ENCODE measurements at regions not wholly inside any gene's neighbourhood (a gene's known extent, or its start where the extent isn't known, plus 50 kb on each side); places are given as distances from the start of the nearest gene placed in this dataset.

DNA sequence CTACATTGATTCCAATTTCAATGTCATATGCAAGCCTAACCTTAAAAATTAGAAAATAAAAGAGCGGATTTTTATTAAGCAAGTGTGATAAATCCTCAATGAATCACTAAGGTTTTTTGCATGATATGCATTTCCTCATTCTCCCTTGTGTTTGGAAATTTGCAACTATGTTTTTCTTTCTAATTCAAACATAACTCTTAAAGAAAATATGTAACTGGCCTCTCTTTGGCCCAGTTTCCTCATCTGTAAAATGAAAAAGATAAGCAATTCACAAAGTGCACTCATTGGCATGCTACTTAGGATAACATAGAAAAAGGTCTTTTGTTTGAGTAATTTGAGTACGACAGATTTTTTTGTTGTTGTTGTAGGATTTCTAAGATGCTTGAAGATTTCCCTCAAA lies 295.5 kb downstream of the CDH11 start:
- no peak for DNase-seq (ENCODE audit: low read depth)

DNA sequence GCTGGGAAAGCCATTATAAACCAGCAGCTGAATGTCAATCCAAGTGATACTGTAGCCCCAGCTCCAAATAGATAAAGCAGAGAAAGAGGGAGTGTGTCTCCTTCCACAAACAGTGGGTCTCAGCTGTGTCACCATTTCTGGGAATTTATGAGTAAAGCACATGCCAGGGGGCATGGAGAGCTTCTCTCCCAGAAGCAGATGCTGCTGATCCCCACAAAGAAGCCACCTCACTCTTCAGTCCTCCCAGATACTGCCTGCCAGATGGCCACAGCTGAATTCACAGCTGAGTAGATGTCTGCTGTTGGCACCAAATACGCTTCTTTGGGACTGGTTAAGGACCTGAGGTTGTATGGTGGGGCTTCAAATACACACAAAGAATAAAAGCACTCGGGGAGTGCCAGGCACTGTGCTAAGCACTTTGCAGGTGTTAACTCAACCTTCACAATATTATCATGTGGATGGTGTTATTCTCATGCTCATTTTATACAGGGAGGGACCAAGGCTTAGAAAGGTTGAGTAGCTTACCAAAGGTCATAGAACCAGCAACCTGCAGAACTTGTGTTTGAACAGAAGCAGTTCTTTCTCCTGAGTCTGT lies 298.3 kb downstream of the CDH11 start:
- DNase-seq (ENCODE audit: low read depth), result no peak

DNA sequence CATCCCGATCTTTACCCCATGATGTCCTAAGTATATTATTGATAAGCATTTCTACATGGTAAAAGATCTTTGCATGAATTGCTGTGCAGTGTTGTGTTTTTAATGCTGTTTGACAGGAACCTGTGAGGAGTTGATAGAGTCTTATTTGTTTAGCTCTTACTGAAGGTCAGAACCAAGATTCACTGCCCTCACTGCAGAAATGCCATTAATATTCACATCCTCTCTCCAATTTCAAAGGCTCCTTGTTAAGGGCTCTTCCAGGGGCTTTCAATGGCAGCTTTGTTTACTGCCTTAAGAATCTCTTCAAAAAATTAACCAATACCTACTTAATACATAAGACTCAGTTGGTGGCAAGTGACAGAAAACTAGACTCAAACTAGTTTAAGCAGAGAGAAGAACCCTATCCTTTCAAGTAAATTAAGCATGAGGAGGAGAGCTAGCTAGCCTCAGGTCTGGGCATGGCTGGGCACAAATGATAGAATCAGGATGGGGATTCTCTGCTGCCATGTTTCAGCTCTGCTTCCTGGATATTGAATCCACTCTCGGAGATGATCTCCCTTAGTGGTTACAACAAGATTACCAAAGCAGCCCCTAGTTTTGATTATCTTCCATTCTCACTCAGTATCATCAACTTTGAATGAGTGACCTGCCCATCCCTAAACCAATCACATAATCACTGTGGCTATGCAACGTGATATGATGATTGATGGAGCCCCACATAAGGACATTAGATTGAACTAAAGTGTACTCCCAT lies 311.8 kb downstream of the CDH11 start:
- no peak for DNase-seq (ENCODE audit: low read depth)

DNA sequence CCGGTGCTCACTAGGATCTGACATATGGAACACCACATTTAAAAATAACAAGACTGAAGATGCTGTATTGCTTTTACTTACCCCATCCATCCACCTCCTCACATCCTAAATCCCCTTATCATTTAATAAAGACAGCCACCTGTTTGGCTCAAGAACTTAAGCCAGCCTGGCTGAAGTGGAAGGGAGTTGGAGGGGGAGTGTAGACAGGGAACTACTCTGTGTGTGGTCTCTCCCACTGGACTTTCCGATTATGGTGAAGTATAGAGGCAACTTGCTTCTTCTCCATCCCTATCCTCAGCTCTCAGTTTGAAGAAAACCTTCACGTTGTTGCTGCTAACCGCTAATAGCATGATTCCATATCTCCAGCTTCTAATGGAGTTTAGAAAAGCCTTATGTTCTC lies 313.4 kb downstream of the CDH11 start:
- no peak for DNase-seq (ENCODE audit: low read depth)

DNA sequence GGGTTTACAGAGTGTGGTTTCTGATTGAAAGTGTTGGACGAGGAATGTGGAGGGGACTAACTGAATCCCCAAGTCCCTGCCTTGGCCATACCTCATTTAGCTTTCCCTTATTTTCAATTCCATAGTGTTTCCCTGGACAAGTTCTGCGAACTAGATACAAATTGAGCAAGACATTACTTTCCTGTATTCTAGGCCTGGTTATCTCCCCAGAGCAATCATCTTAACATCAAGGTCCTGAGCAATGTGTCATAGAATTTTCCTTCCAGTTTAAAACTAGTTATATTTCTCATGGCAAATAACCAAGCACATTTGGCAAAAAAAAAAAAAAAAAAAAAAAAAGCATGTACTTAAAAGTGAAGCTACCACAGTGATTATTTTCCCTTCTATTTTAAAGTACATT lies 330.1 kb downstream of the CDH11 start:
- DNase-seq (ENCODE audit: low read depth), result no peak

DNA sequence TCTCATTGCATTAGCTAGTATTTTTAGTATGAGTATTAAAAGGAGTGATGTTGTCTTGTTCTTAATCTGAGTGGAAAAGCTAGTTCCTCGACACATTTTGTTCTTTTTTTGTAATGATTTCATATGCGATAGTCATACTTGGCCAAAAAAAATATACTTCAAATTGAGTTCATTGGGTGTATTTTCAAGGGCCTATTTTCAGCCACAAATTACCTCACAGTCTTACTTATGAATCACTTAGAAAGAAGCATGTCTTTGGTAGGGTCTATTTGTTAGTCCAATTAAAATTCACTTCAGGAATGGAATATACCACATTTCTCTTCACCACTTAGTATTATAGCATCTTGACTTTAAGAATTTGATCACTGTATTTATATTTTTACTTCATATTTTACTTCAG lies 337.2 kb downstream of the CDH11 start:
- no peak for DNase-seq (ENCODE audit: low read depth)

GRCh38 chr16:64782484-64782883 lies 339.4 kb downstream of the CDH11 start:
- no peak for DNase-seq (ENCODE audit: low read depth)

DNA sequence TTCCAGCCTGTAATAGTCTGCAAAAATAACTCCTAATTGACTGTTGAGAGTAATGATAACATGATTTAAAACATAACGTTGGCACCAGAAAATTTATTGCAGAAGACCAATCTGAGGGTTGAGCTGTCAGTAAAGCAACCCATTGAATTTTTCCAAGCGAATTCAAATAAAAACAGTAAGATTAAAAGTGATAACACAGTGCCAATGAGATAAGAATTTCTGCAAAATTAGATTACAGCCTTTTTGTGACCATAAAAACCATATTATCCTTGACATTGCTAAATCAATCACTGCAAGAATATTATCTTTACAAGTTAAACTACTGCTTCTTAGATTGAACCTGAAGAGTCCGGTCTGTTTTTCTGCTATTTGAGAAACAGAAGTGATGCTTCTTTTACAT lies 341.4 kb downstream of the CDH11 start:
- DNase-seq (ENCODE audit: low read depth), result no peak

- no peak for DNase-seq (ENCODE audit: low read depth)
Measured at GRCh38 chr16:64778777-64779176, 343.1 kb downstream of the CDH11 start.

GRCh38 chr16:64773638-64774037 lies 348.2 kb downstream of the CDH11 start:
- no peak for DNase-seq (ENCODE audit: low read depth)

DNA sequence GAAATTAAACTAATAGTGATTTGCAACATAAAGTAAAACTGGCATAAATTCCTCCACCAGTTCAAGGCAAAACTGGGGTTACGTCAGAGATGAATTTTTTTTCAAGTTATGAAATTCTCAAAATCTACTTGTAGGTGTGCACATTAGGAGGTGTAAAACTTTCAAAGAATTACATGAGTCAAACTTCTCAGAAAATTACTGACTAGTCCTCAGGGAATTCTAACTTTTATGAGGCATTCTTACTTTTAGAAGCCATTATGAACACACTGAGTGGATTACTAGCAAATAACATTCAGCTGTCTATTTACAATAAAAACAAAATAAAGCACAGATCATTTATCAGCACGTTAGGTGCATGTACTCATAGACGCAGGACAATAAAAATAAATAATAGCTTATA lies 348.7 kb downstream of the CDH11 start:
- no peak for DNase-seq (ENCODE audit: low read depth)

GRCh38 chr16:64771273-64771672 lies 350.6 kb downstream of the CDH11 start:
- no peak for DNase-seq (ENCODE audit: low read depth)

GRCh38 chr16:64762211-64762610 lies 359.7 kb downstream of the CDH11 start:
- no peak for DNase-seq (ENCODE audit: low read depth)

DNA sequence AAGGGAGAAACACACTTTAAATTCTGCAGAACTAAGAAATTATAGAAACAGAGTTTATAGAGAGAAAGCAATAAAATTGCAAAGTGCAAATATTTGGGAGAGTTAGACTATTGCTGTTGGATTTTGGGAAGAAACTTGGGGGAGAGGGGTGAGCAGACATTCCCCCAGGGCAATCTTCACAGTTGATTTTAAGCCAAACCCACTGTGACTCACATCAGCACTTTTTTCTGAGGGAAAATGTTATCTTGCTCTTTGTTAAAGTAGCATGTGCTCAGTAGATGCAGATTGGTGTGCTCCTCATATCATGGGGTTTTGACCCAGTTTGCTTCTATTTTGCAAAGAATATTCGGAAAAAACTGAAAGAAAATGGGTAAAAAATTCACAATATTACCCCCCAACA lies 367.6 kb downstream of the CDH11 start:
- DNase-seq (ENCODE audit: low read depth), result no peak

DNA sequence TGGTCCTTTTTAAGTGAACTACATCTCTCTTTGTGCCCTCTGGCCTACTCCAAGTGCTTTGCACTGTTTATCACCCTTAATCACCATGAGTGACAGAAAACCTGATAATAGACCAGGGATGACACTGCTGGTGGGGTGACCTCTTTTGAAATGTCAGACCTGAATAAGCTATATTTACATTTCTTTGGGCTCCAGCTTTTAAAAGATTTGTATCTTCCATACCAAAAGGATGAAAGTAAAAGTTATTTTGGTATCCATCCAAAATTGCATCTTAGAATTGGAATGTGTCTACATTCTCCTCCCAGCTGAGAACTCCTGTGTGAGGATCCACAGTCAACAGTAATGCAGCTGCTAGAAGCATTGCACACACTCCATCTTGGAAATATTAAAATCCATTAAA lies 370.0 kb downstream of the CDH11 start:
- no peak for DNase-seq (ENCODE audit: low read depth)

DNA sequence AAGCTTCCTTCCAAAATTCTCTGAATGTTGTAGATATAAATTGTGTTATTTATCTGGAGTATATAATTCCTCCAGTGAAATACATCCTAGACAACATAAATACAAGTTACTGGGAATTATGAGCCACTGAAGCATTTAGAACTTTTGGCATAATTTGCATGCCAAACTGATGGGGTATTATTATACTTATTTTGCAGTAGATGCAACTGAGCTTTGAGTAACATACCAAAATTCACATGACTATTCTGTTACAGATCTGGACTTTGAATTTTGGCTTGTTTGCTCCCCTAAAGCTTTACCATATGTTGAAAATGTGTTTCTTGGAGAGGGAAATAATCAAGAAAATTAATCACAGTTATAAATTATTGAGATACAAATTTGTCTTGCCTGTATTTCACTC lies 372.5 kb downstream of the CDH11 start:
- no peak for DNase-seq (ENCODE audit: low read depth)

DNA sequence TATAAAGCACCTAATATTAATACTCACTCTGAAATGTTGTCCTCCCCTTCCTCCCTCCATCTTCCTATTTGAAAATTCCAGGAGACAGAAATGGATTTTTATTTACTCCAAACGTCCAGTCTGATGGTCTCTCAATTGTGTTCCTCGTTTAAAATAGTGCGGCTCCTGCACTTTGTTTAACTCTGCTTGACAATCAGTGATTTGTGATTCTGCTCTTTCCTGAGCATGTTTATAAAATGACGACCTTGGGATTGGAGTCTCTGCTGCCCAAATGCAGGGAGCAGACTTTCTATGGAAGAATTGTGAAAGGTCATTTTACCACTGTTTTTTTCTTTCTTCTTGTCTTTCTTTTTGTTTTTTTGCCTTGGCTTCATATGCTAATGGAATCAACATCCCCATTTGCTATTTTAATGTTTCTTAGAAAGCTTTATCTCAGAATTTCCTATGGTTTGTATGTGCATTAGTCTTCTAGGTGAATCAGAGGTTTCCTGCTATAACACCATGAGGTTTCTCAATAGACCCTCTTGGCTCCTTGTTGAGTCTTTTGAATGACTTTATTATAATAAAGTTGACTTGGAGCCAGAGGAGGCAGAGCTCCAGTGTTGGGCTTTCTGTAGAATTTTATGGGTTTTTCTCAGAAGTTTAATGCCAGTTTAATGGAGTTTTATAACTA lies 376.5 kb downstream of the CDH11 start:
- no peak for DNase-seq (ENCODE audit: low read depth)

- no peak for DNase-seq (ENCODE audit: low read depth)
Measured at GRCh38 chr16:64742455-64743223, 379.2 kb downstream of the CDH11 start.

GRCh38 chr16:64740261-64740660 lies 381.6 kb downstream of the CDH11 start:
- no peak for DNase-seq (ENCODE audit: low read depth)

GRCh38 chr16:64738321-64738960 lies 383.4 kb downstream of the CDH11 start:
- DNase-seq (ENCODE audit: low read depth), result no peak

GRCh38 chr16:64736857-64737256 lies 385.0 kb downstream of the CDH11 start:
- no peak for DNase-seq (ENCODE audit: low read depth)

GRCh38 chr16:64731891-64732290 lies 390.0 kb downstream of the CDH11 start:
- DNase-seq (ENCODE audit: low read depth), result no peak

Data from renal cortical epithelial cell (primary cell).